ENCODE measurements at regions not wholly inside any gene's neighbourhood (a gene's known extent, or its start where the extent isn't known, plus 50 kb on each side); places are given as distances from the start of the nearest gene placed in this dataset.
A peak's percentile ranks its signal among the peaks of the same experiment; 100 is the strongest.

GRCh38 chr12:124413401-124413800, 118.5 kb downstream of the RFLNA start:
- H3K27ac Mint-ChIP-seq: no peak overlapping the region
- peaks cover 5% of the 10 kb centered on the region for H3K36me3 Mint-ChIP-seq (ENCODE audit: low read depth)
- no peaks in the 10 kb centered on the region for H3K27me3 Mint-ChIP-seq (ENCODE audit: low read depth)
- H3K9me3 Mint-ChIP-seq: no peaks in the 10 kb centered on the region
- no peak overlapping the region for H3K4me3 Mint-ChIP-seq
- no peaks in the 10 kb centered on the region for H3K4me1 Mint-ChIP-seq (ENCODE audit: low read depth)

- Mint-ChIP-seq H3K27me3 (ENCODE audit: low read depth) (no peaks in the 10 kb centered on the region), H3K4me3 (no peak overlapping the region), H3K4me1 (ENCODE audit: low read depth) (no peaks in the 10 kb centered on the region), H3K36me3 (ENCODE audit: low read depth) (peaks cover 4% of the 10 kb centered on the region), H3K9me3 (no peaks in the 10 kb centered on the region), H3K27ac (no peak overlapping the region)
These were observed 117.7 kb downstream of the RFLNA start for GRCh38 chr12:124412646-124413015.

- Mint-ChIP-seq H3K27me3 (ENCODE audit: low read depth) (no peaks in the 10 kb centered on the region), H3K4me3 (no peak overlapping the region), H3K9me3 (no peaks in the 10 kb centered on the region), H3K27ac (no peak overlapping the region), H3K36me3 (ENCODE audit: low read depth) (peaks cover 3% of the 10 kb centered on the region), H3K4me1 (ENCODE audit: low read depth) (peaks cover under 1% of the 10 kb centered on the region)
These were observed 117.2 kb downstream of the RFLNA start for GRCh38 chr12:124411953-124412645.

- Mint-ChIP-seq H3K4me1 (ENCODE audit: low read depth) (peaks cover 2% of the 10 kb centered on the region), H3K9me3 (no peaks in the 10 kb centered on the region), H3K27me3 (ENCODE audit: low read depth) (no peaks in the 10 kb centered on the region), H3K36me3 (ENCODE audit: low read depth) (peaks cover 4% of the 10 kb centered on the region), H3K27ac (peak overlapping the region; percentile 7), H3K4me3 (no peak overlapping the region)
These were observed 116.5 kb downstream of the RFLNA start for GRCh38 chr12:124411281-124411878.

- H3K27me3 Mint-ChIP-seq (ENCODE audit: low read depth): no peaks in the 10 kb centered on the region
- H3K27ac Mint-ChIP-seq: peak overlapping the region; percentile 7
These were observed 115.7 kb downstream of the RFLNA start for GRCh38 chr12:124410354-124411175.

GRCh38 chr12:124408822-124409517, 114.1 kb downstream of the RFLNA start:
- H3K27ac Mint-ChIP-seq: no peak overlapping the region
- peaks cover 2% of the 10 kb centered on the region for H3K4me1 Mint-ChIP-seq (ENCODE audit: low read depth)
- no peaks in the 10 kb centered on the region for H3K27me3 Mint-ChIP-seq (ENCODE audit: low read depth)
- H3K36me3 Mint-ChIP-seq (ENCODE audit: low read depth): peaks cover 4% of the 10 kb centered on the region
- H3K4me3 Mint-ChIP-seq: no peak overlapping the region
- H3K9me3 Mint-ChIP-seq: no peaks in the 10 kb centered on the region

More at GRCh38 chr12:124410354-124411175, 115.7 kb downstream of the RFLNA start:
- Mint-ChIP-seq H3K4me3 (no peak overlapping the region), H3K9me3 (no peaks in the 10 kb centered on the region), H3K4me1 (ENCODE audit: low read depth) (peaks cover 2% of the 10 kb centered on the region), H3K36me3 (ENCODE audit: low read depth) (peaks cover 4% of the 10 kb centered on the region)

GRCh38 chr12:124407074-124407473, 112.2 kb downstream of the RFLNA start:
- H3K27ac Mint-ChIP-seq: no peak overlapping the region
- no peaks in the 10 kb centered on the region for H3K9me3 Mint-ChIP-seq
- peaks cover 5% of the 10 kb centered on the region for H3K4me1 Mint-ChIP-seq (ENCODE audit: low read depth)
- no peaks in the 10 kb centered on the region for H3K27me3 Mint-ChIP-seq (ENCODE audit: low read depth)
- no peak overlapping the region for H3K4me3 Mint-ChIP-seq
- peaks cover 4% of the 10 kb centered on the region for H3K36me3 Mint-ChIP-seq (ENCODE audit: low read depth)

- Mint-ChIP-seq H3K4me3 (no peak overlapping the region), H3K27ac (no peak overlapping the region), H3K36me3 (ENCODE audit: low read depth) (peaks cover 6% of the 10 kb centered on the region), H3K4me1 (ENCODE audit: low read depth) (peaks cover 5% of the 10 kb centered on the region), H3K9me3 (no peaks in the 10 kb centered on the region), H3K27me3 (ENCODE audit: low read depth) (no peaks in the 10 kb centered on the region)
These were observed 111.2 kb downstream of the RFLNA start for GRCh38 chr12:124406043-124406442.

- no peak overlapping the region for H3K27ac Mint-ChIP-seq
- no peaks in the 10 kb centered on the region for H3K9me3 Mint-ChIP-seq
- no peaks in the 10 kb centered on the region for H3K27me3 Mint-ChIP-seq (ENCODE audit: low read depth)
- H3K4me1 Mint-ChIP-seq (ENCODE audit: low read depth): peaks cover 5% of the 10 kb centered on the region
- peaks cover 5% of the 10 kb centered on the region for H3K36me3 Mint-ChIP-seq (ENCODE audit: low read depth)
- no peak overlapping the region for H3K4me3 Mint-ChIP-seq
These were observed 110.7 kb downstream of the RFLNA start for GRCh38 chr12:124405592-124405991.

- Mint-ChIP-seq H3K36me3 (ENCODE audit: low read depth) (peaks cover 5% of the 10 kb centered on the region), H3K4me3 (no peak overlapping the region), H3K27ac (no peak overlapping the region)
These were observed 110.3 kb downstream of the RFLNA start for GRCh38 chr12:124405151-124405550.

GRCh38 chr12:124404162-124404784, 109.4 kb downstream of the RFLNA start:
- Mint-ChIP-seq H3K27ac (no peak overlapping the region), H3K4me1 (ENCODE audit: low read depth) (peaks cover 5% of the 10 kb centered on the region), H3K4me3 (no peak overlapping the region), H3K36me3 (ENCODE audit: low read depth) (peaks cover 5% of the 10 kb centered on the region), H3K9me3 (no peaks in the 10 kb centered on the region), H3K27me3 (ENCODE audit: low read depth) (no peaks in the 10 kb centered on the region)

More at GRCh38 chr12:124405151-124405550, 110.3 kb downstream of the RFLNA start:
- Mint-ChIP-seq H3K27me3 (ENCODE audit: low read depth) (no peaks in the 10 kb centered on the region), H3K4me1 (ENCODE audit: low read depth) (peaks cover 5% of the 10 kb centered on the region), H3K9me3 (no peaks in the 10 kb centered on the region)

GRCh38 chr12:124403273-124403672, 108.4 kb downstream of the RFLNA start:
- H3K9me3 Mint-ChIP-seq: no peaks in the 10 kb centered on the region
- no peak overlapping the region for H3K27ac Mint-ChIP-seq
- H3K36me3 Mint-ChIP-seq (ENCODE audit: low read depth): peaks cover 5% of the 10 kb centered on the region
- H3K4me1 Mint-ChIP-seq (ENCODE audit: low read depth): peaks cover 5% of the 10 kb centered on the region
- H3K4me3 Mint-ChIP-seq: no peak overlapping the region
- H3K27me3 Mint-ChIP-seq (ENCODE audit: low read depth): no peaks in the 10 kb centered on the region

- H3K27ac Mint-ChIP-seq: no peak overlapping the region
- peaks cover 5% of the 10 kb centered on the region for H3K36me3 Mint-ChIP-seq (ENCODE audit: low read depth)
- H3K4me3 Mint-ChIP-seq: no peak overlapping the region
- peaks cover 5% of the 10 kb centered on the region for H3K4me1 Mint-ChIP-seq (ENCODE audit: low read depth)
- no peaks in the 10 kb centered on the region for H3K9me3 Mint-ChIP-seq
- no peaks in the 10 kb centered on the region for H3K27me3 Mint-ChIP-seq (ENCODE audit: low read depth)
These were observed 107.6 kb downstream of the RFLNA start for GRCh38 chr12:124402248-124403066.
